Stimulated activated CD4-positive, alpha-beta T cell treated with anti-CD3 and anti-CD28 coated beads, Interleukin-12 subunit alpha, Interleukin-12 subunit beta, amount 100 ng/mL, for 48 hours (primary cell): ENCODE measurements at regions not wholly inside any gene's neighbourhood (a gene's known extent, or its start where the extent isn't known, plus 50 kb on each side); places are given as distances from the start of the nearest gene placed in this dataset.

Source experiments
- DNase-seq, 3 donors: peaks; one replicate each; pipeline ENCODE4 v3.0.0-alpha.2; 2020; ENCODE audit warnings: low read depth in 2 of 3, low spot score in 1 of 3

GRCh38 chr9:90259311-90260246 lies 383.0 kb downstream of the DIRAS2 start:
- DNase-seq = no peak

GRCh38 chr9:90261698-90262097 lies 380.9 kb downstream of the DIRAS2 start:
- DNase-seq = no peak

GRCh38 chr9:90268613-90269012 lies 374.0 kb downstream of the DIRAS2 start:
- no peak for DNase-seq

- DNase-seq = no peak
These were observed 370.9 kb downstream of the DIRAS2 start for GRCh38 chr9:90271707-90272106.

- no peak for DNase-seq
These were observed 367.9 kb downstream of the DIRAS2 start for GRCh38 chr9:90274725-90275124.

GRCh38 chr9:90285946-90286345 lies 356.7 kb downstream of the DIRAS2 start:
- DNase-seq = no peak

- DNase-seq = no peak
These were observed 354.9 kb downstream of the DIRAS2 start for GRCh38 chr9:90287567-90288274.

- no peak for DNase-seq
These were observed 354.4 kb downstream of the DIRAS2 start for GRCh38 chr9:90288275-90288639.

GRCh38 chr9:90290716-90291485 lies 351.7 kb downstream of the DIRAS2 start:
- DNase-seq = no peak

- DNase-seq = no peak
These were observed 346.1 kb downstream of the DIRAS2 start for GRCh38 chr9:90296539-90296938.

- no peak for DNase-seq
These were observed 342.7 kb downstream of the DIRAS2 start for GRCh38 chr9:90299968-90300367.

GRCh38 chr9:90300611-90301276 lies 341.9 kb downstream of the DIRAS2 start:
- no peak for DNase-seq

GRCh38 chr9:90301277-90301653 lies 341.4 kb downstream of the DIRAS2 start:
- no peak for DNase-seq

GRCh38 chr9:90303655-90304054 lies 339.0 kb downstream of the DIRAS2 start:
- DNase-seq = no peak

GRCh38 chr9:90306158-90306557 lies 336.5 kb downstream of the DIRAS2 start:
- DNase-seq = no peak

GRCh38 chr9:90307167-90307833 lies 335.3 kb downstream of the DIRAS2 start:
- no peak for DNase-seq

- DNase-seq = no peak
These were observed 334.7 kb downstream of the DIRAS2 start for GRCh38 chr9:90307891-90308290.

GRCh38 chr9:90308691-90309090 lies 333.9 kb downstream of the DIRAS2 start:
- DNase-seq = no peak

- DNase-seq = no peak
These were observed 332.7 kb downstream of the DIRAS2 start for GRCh38 chr9:90309809-90310520.

GRCh38 chr9:90310521-90310876 lies 332.1 kb downstream of the DIRAS2 start:
- no peak for DNase-seq
